Type B pancreatic cell (in vitro differentiated cells): ENCODE measurements at regions not wholly inside any gene's neighbourhood (a gene's known extent, or its start where the extent isn't known, plus 50 kb on each side); places are given as distances from the start of the nearest gene placed in this dataset.

Experiments used
- DNase-seq: peaks from one replicate; pipeline ENCODE4 v3.0.0; 2021; ENCODE audit warnings: mixed read lengths; ENCODE audit not compliant: unreplicated experiment; ENCODE audit errors: extremely low spot score
- H3K27ac Mint-ChIP-seq: 2 replicates; pipeline ENCODE4 v1.8.0; 2021; ENCODE audit warnings: mild to moderate bottlenecking, mixed read lengths
- H3K27me3 Mint-ChIP-seq: 2 replicates; pipeline ENCODE4 v1.8.0; 2021; ENCODE audit warnings: mixed read lengths
- H3K36me3 Mint-ChIP-seq: 2 replicates; pipeline ENCODE4 v1.8.0; 2021; ENCODE audit warnings: mixed read lengths
- H3K4me1 Mint-ChIP-seq: one replicate; pipeline ENCODE4 v1.8.0; 2021; ENCODE audit warnings: mixed read lengths; ENCODE audit not compliant: unreplicated experiment
- H3K4me3 Mint-ChIP-seq: 2 replicates; pipeline ENCODE4 v1.8.0; 2021; ENCODE audit warnings: mild to moderate bottlenecking, mixed read lengths
- H3K9me3 Mint-ChIP-seq: 2 replicates; pipeline ENCODE4 v1.8.0; 2021; ENCODE audit warnings: mixed read lengths
- CTCF ChIP-seq: fragments of 200-600 bp; sonication (generic); conservative IDR thresholded peaks from 2 replicates; pipeline ENCODE4 v1.5.0; 2021; ENCODE audit warnings: antibody characterized with exemption, mild to moderate bottlenecking

GRCh38 chr12:94706250-94706661 lies 55.9 kb upstream of the TMCC3 start:
- no peak overlapping the region for H3K4me3 Mint-ChIP-seq
- H3K9me3 Mint-ChIP-seq: no peaks in the 10 kb centered on the region
- no peak overlapping the region for H3K27ac Mint-ChIP-seq
- no peaks in the 10 kb centered on the region for H3K36me3 Mint-ChIP-seq
- H3K4me1 Mint-ChIP-seq: peaks cover 28% of the 10 kb centered on the region
- H3K27me3 Mint-ChIP-seq: peaks cover 9% of the 10 kb centered on the region
- no peak for TF ChIP-seq CTCF
- DNase-seq: no peak

- H3K36me3 Mint-ChIP-seq: no peaks in the 10 kb centered on the region
- DNase-seq: no peak
- no peaks in the 10 kb centered on the region for H3K9me3 Mint-ChIP-seq
- H3K27ac Mint-ChIP-seq: no peak overlapping the region
- H3K4me3 Mint-ChIP-seq: no peak overlapping the region
- TF ChIP-seq CTCF: no peak
- peaks cover 9% of the 10 kb centered on the region for H3K27me3 Mint-ChIP-seq
- H3K4me1 Mint-ChIP-seq: peaks cover 28% of the 10 kb centered on the region
Observed at GRCh38 chr12:94705676-94706075, 55.3 kb upstream of the TMCC3 start.

GRCh38 chr12:94704452-94705306 lies 54.3 kb upstream of the TMCC3 start:
- Mint-ChIP-seq H3K36me3 (no peaks in the 10 kb centered on the region), H3K9me3 (peaks cover 3% of the 10 kb centered on the region), H3K27ac (no peak overlapping the region), H3K4me1 (peaks cover 28% of the 10 kb centered on the region), H3K27me3 (peaks cover 9% of the 10 kb centered on the region), H3K4me3 (no peak overlapping the region)
- TF ChIP-seq CTCF: no peak
- no peak for DNase-seq

- no peak for DNase-seq
- no peak for TF ChIP-seq CTCF
- no peak overlapping the region for H3K4me3 Mint-ChIP-seq
- no peaks in the 10 kb centered on the region for H3K36me3 Mint-ChIP-seq
- H3K9me3 Mint-ChIP-seq: peaks cover 8% of the 10 kb centered on the region
- peaks cover 6% of the 10 kb centered on the region for H3K27me3 Mint-ChIP-seq
- H3K27ac Mint-ChIP-seq: no peak overlapping the region
- peaks cover 22% of the 10 kb centered on the region for H3K4me1 Mint-ChIP-seq
Observed at GRCh38 chr12:94702696-94703095, 52.3 kb upstream of the TMCC3 start.

GRCh38 chr12:94701711-94702110 lies 51.4 kb upstream of the TMCC3 start:
- no peak for DNase-seq
- no peak for TF ChIP-seq CTCF
- no peak overlapping the region for H3K4me3 Mint-ChIP-seq
- H3K36me3 Mint-ChIP-seq: no peaks in the 10 kb centered on the region
- H3K27ac Mint-ChIP-seq: no peak overlapping the region
- H3K27me3 Mint-ChIP-seq: peaks cover 6% of the 10 kb centered on the region
- H3K4me1 Mint-ChIP-seq: peaks cover 20% of the 10 kb centered on the region
- peaks cover 8% of the 10 kb centered on the region for H3K9me3 Mint-ChIP-seq
